ENCODE measurements at regions not wholly inside any gene's neighbourhood (a gene's known extent, or its start where the extent isn't known, plus 50 kb on each side); places are given as distances from the start of the nearest gene placed in this dataset.

DNA sequence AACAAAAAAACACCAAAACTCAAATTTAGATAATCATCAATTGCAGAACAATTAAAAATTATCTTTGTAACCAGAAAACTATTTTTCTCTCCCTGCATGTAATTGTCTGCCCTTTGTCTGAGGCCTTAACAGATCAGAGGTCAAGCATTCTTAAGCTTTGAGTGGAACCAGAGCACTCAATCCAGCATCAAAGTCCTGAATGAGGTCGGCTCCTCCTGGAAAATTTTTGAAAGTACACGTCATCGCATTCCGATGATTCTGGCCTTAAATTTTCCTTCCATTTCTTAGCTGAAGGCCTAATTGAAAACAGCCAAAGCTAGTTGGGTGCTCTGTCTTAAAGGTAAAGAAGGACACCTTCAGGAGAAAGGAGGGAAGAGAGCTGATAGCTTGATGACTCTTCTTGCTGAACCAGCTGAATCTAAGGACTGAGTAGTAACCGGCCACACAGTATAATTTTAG is 510.2 kb upstream of the SULF2 start:
- POLR2A ChIA-PET, result interaction anchor here (0.5 to 1.6 kb wide), 3 partner anchors 325 to 509 kb away, joined by 3 to 8 read pairs (median 5); no protein-coding TSS in a partner anchor
- no peak overlapping the region for H3K4me3 ChIP-seq (ENCODE audit: low read depth, low read length)

DNA sequence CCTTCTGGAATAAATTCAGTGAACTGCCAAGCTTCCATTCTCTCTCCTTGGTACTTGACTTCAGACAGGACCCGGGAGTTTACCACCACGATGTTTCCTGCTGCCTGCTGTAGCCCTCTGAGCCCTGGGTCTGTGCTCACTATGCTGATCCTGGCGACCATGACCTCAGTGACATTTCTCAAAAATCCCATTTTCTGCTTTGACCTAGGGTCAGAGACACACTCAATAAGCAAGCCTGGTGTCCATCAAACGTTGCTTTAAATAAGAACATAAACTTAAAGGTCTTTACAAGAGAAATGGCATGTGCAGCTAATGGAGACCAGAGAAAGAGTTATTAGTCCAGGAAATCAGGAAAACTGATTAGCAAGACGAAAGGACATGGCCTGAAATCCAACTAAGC is 509.7 kb upstream of the SULF2 start:
- H3K4me3 ChIP-seq (ENCODE audit: low read depth, low read length), result no peak overlapping the region
- ChIA-PET CTCF (interaction anchor here (0.7 to 7.1 kb wide), 11 partner anchors 279 to 632 kb away, joined by 3 to 57 read pairs (median 5); no protein-coding TSS in a partner anchor), POLR2A (interaction anchor here (1.6 kb wide), 1 partner anchor 509 kb away, joined by 5 read pairs; no protein-coding TSS in a partner anchor)
- no peaks in the 10 kb centered on the region for H3K27me3 ChIP-seq (ENCODE audit: control insufficient read depth, insufficient read depth, low read length)
- DNase-seq (ENCODE audit: low read depth), result no peak
- no peaks in the 10 kb centered on the region for H3K36me3 ChIP-seq (ENCODE audit: control insufficient read depth, insufficient read depth, low read length)
- TF ChIP-seq, protein P1, sequence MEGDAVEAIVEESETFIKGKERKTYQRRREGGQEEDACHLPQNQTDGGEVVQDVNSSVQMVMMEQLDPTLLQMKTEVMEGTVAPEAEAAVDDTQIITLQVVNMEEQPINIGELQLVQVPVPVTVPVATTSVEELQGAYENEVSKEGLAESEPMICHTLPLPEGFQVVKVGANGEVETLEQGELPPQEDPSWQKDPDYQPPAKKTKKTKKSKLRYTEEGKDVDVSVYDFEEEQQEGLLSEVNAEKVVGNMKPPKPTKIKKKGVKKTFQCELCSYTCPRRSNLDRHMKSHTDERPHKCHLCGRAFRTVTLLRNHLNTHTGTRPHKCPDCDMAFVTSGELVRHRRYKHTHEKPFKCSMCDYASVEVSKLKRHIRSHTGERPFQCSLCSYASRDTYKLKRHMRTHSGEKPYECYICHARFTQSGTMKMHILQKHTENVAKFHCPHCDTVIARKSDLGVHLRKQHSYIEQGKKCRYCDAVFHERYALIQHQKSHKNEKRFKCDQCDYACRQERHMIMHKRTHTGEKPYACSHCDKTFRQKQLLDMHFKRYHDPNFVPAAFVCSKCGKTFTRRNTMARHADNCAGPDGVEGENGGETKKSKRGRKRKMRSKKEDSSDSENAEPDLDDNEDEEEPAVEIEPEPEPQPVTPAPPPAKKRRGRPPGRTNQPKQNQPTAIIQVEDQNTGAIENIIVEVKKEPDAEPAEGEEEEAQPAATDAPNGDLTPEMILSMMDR (IDR thresholded peaks at IDR 0.05; ENCODE audit: insufficient read depth, low read depth, low read length), result no peak

More for the DNA sequence above, 510.2 kb upstream of the SULF2 start:
- Histone ChIP-seq H3K36me3 (ENCODE audit: control insufficient read depth, insufficient read depth, low read length) (no peaks in the 10 kb centered on the region), H3K27me3 (ENCODE audit: control insufficient read depth, insufficient read depth, low read length) (no peaks in the 10 kb centered on the region)
- CTCF ChIA-PET, result interaction anchor here (0.7 to 7.1 kb wide), 14 partner anchors 37 to 632 kb away, joined by 3 to 57 read pairs (median 4); no protein-coding TSS in a partner anchor
- peak; percentile 90 for DNase-seq (ENCODE audit: low read depth)
- TF ChIP-seq, protein P1 (IDR thresholded peaks at IDR 0.05; ENCODE audit: insufficient read depth, low read depth, low read length), result peak; percentile 50

DNA sequence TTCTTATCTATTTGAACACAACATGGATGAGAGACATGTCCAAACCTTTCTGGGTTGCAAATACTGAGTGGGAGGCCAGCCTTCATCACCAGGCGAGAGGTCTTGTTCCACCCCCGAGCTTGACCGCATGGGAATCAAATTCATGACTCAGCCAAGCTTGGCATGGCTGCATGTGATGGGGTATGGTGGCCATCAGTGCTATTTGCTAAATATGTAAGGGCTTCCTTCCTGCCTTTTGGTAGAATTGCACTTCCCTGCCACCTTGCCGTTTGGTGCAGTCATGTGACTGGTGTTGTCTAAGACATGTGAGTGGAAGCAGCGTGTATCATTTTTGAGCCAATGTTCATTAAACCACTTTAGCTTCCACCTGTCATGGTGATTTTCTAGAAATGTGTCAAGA is 508.9 kb upstream of the SULF2 start:
- TF ChIP-seq, protein P1 (IDR thresholded peaks at IDR 0.05; ENCODE audit: insufficient read depth, low read depth, low read length), result no peak
- Histone ChIP-seq H3K36me3 (ENCODE audit: control insufficient read depth, insufficient read depth, low read length) (no peaks in the 10 kb centered on the region), H3K4me3 (ENCODE audit: low read depth, low read length) (no peak overlapping the region), H3K27me3 (ENCODE audit: control insufficient read depth, insufficient read depth, low read length) (no peaks in the 10 kb centered on the region)
- POLR2A ChIA-PET, result no interaction called here
- no peak for DNase-seq (ENCODE audit: low read depth)
- CTCF ChIA-PET, result interaction anchor here (0.6 to 7.1 kb wide), 4 partner anchors 315 to 507 kb away, joined by 3 to 57 read pairs (median 22); no protein-coding TSS in a partner anchor

DNA sequence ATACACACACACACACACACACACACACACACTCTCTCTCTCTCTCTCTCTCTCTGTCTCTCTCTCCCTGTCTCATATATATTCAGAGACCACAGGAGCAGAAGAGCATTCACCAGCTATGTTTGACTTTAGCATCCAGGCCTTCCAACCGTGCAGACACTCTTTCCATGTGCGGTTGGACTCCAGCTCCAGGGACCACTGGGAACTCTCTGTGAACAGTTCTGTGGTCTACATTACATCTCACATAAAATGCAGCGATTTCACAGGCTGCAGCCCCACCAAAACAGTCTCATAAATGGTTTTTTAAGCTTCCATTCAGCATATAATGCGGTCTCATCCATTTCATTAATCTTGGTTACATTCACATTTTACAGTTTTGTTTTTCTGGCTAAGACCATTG is 508.4 kb upstream of the SULF2 start:
- no peak for DNase-seq (ENCODE audit: low read depth)
- no peaks in the 10 kb centered on the region for H3K36me3 ChIP-seq (ENCODE audit: control insufficient read depth, insufficient read depth, low read length)
- H3K4me3 ChIP-seq (ENCODE audit: low read depth, low read length), result no peak overlapping the region
- ChIA-PET POLR2A (no interaction called here), CTCF (interaction anchor here (0.6 to 7.1 kb wide), 3 partner anchors 314 to 507 kb away, joined by 3 to 57 read pairs (median 40); no protein-coding TSS in a partner anchor)
- no peaks in the 10 kb centered on the region for H3K27me3 ChIP-seq (ENCODE audit: control insufficient read depth, insufficient read depth, low read length)
- TF ChIP-seq, protein P1 (IDR thresholded peaks at IDR 0.05; ENCODE audit: insufficient read depth, low read depth, low read length), result no peak

DNA sequence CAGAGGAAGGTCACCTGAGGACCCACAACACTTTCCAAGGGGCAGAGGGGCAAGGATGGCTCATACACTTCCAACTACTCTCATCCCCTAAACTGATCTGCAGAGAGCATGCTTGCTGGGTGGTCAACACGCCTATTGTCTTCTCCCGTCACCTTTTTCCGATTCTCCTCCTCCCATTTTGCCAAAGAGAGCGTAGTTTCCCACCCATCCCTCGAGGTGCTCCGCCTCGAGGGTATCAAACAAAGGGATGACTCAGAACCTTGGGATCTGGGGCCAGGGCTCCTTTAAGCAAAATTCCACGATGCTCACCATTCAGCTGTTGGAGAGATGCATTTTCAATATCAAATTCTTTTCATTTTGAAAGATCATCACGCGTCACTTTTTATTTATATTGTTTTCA is 507.5 kb upstream of the SULF2 start:
- Histone ChIP-seq H3K4me3 (ENCODE audit: low read depth, low read length) (no peak overlapping the region), H3K36me3 (ENCODE audit: control insufficient read depth, insufficient read depth, low read length) (no peaks in the 10 kb centered on the region), H3K27me3 (ENCODE audit: control insufficient read depth, insufficient read depth, low read length) (no peaks in the 10 kb centered on the region)
- DNase-seq (ENCODE audit: low read depth), result no peak
- POLR2A ChIA-PET, result no interaction called here
- CTCF ChIA-PET, result interaction anchor here (1.4 kb wide), 1 partner anchor 328 kb away, joined by 6 read pairs; no protein-coding TSS in a partner anchor
- TF ChIP-seq, protein P1 (IDR thresholded peaks at IDR 0.05; ENCODE audit: insufficient read depth, low read depth, low read length), result no peak
